ENCODE measurements at regions not wholly inside any gene's neighbourhood (a gene's known extent, or its start where the extent isn't known, plus 50 kb on each side); places are given as distances from the start of the nearest gene placed in this dataset.

DNA sequence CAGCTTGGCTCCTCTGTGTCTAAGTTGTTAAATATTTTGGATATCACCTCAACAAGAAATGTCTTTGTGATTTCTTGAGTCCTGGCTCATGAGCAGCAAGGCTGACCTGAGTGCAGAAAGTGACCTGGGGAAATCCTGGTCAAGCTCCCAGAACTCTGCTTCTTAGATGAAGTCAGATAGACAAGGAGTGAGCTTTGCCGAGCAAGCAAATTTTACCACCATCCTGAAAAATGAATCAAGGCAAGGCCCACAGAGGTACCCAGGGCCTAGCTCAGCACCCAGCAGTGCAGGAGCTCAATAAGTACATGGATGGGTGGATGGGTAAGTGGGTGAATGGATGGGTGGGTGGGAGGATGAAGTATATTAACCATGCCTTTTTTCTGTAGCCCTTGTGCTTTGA, 291.8 kb downstream of the UACA start:
- Histone ChIP-seq H3K9ac (ENCODE audit: low read depth, low read length) (no peak overlapping the region), H3K79me1 (ENCODE audit: low read depth in 1 of 2, low read length in 2 of 2) (no peaks in the 10 kb centered on the region), H3K4me1 (ENCODE audit: control insufficient read depth, insufficient read depth, low read length) (peaks cover 19% of the 10 kb centered on the region), H3K56ac (ENCODE audit: extremely low read depth, insufficient read depth, low read length) (no peak overlapping the region), H2AK5ac (ENCODE audit: low read depth, low read length) (no peak overlapping the region), H4K20me1 (ENCODE audit: insufficient read depth, low read length) (no peaks in the 10 kb centered on the region), H2BK5ac (ENCODE audit: low read depth, low read length, poor library complexity, severe bottlenecking) (no peak overlapping the region), H3K14ac (replicated peaks; ENCODE audit: low read depth, low read length) (no peak overlapping the region), H2AFZ (replicated peaks; ENCODE audit: low read length, poor library complexity) (no peak overlapping the region), H3K4ac (ENCODE audit: low read depth, low read length) (no peak overlapping the region), H2AK9ac (replicated peaks; ENCODE audit: low read depth, low read length, poor library complexity) (no peak overlapping the region), H2BK20ac (ENCODE audit: low read depth, low read length) (no peak overlapping the region), H3K36me3 (ENCODE audit: control insufficient read depth, insufficient read depth, low read length) (no peaks in the 10 kb centered on the region), H2BK120ac (ENCODE audit: low read depth, low read length) (no peak overlapping the region), H3K18ac (ENCODE audit: low read depth, low read length) (no peak overlapping the region), H4K91ac (ENCODE audit: insufficient read depth, low read depth, low read length) (no peak overlapping the region), H3K27ac (ENCODE audit: insufficient read depth, low read length) (no peak overlapping the region), H4K5ac (ENCODE audit: low read depth, low read length) (no peak overlapping the region), H3K4me3 (ENCODE audit: insufficient read depth, low read depth, low read length) (no peak overlapping the region), H3K4me2 (ENCODE audit: low read depth, low read length) (no peak overlapping the region), H2BK15ac (ENCODE audit: low read depth, low read length) (no peak overlapping the region), H3K27me3 (ENCODE audit: control insufficient read depth, insufficient read depth, low read length) (peaks cover 26% of the 10 kb centered on the region), H3K9me1 (ENCODE audit: insufficient read depth, low read length) (peaks cover 18% of the 10 kb centered on the region), H4K8ac (ENCODE audit: low read depth in 2 of 2, low read length in 2 of 2) (no peak overlapping the region), H3K9me3 (ENCODE audit: control insufficient read depth, insufficient read depth, low read length) (no peaks in the 10 kb centered on the region), H3K23ac (ENCODE audit: low read depth, low read length) (no peak overlapping the region)
- in situ Hi-C loops (cut with MboI; ENCODE audit: low sequenced_read_pairs) = no loop called here
- DNase-seq (no peak), ATAC-seq (ENCODE audit: low read depth) (no peak)
- CTCF ChIA-PET = no interaction called here
- WGBS, 2 experiments (ENCODE audit: extremely low coverage in 2 of 2, insufficient read length in 1 of 2) = no CpG with 5 or more reads among the region's 1 CpG
- peak; percentile 87 for TF ChIP-seq MAFK (IDR thresholded peaks at IDR 0.05; ENCODE audit: low read depth, low read length)
- no peak for TF ChIP-seq MAZ (IDR thresholded peaks at IDR 0.05; ENCODE audit: borderline replicate concordance, low read depth, low read length)
- TF ChIP-seq, protein P1, sequence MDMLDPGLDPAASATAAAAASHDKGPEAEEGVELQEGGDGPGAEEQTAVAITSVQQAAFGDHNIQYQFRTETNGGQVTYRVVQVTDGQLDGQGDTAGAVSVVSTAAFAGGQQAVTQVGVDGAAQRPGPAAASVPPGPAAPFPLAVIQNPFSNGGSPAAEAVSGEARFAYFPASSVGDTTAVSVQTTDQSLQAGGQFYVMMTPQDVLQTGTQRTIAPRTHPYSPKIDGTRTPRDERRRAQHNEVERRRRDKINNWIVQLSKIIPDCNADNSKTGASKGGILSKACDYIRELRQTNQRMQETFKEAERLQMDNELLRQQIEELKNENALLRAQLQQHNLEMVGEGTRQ (IDR thresholded peaks at IDR 0.05; ENCODE audit: low read depth, low read length) = no peak
- no peak for TF ChIP-seq NFE2L2 (IDR thresholded peaks at IDR 0.05; ENCODE audit: low read depth, low read length)
- TF ChIP-seq CHD1 (IDR thresholded peaks at IDR 0.05; ENCODE audit: low read depth, low read length) = no peak
- no peak for TF ChIP-seq RCOR1 (IDR thresholded peaks at IDR 0.05; ENCODE audit: insufficient replicate concordance, low read length)
- dilution Hi-C loops (cut with HindIII; ENCODE audit: low sequenced_read_pairs, unreplicated experiment) = no loop called here
- no TSS peak for BruUV-seq (replicated peaks)
- intact Hi-C loops (cut with micrococcal nuclease) = loop anchor here (10.0 kb wide), 1 partner anchor 97 kb away; no protein-coding TSS in a partner anchor
- POLR2A ChIA-PET (ENCODE audit: unreplicated experiment) = no interaction called here
